Osteoblast (primary cell): ENCODE measurements at regions not wholly inside any gene's neighbourhood (a gene's known extent, or its start where the extent isn't known, plus 50 kb on each side); places are given as distances from the start of the nearest gene placed in this dataset.

Experiments
- DNase-seq: peaks from one replicate; pipeline ENCODE4 v3.0.0; 2011; ENCODE audit warnings: low spot score, mixed read lengths; ENCODE audit not compliant: insufficient read length; ENCODE audit errors: missing footprints
- H2AFZ ChIP-seq: 2 replicates; pipeline ENCODE4 v1.6.0; 2011; ENCODE audit warnings: mild to moderate bottlenecking, low read length
- H3K27ac ChIP-seq: 2 replicates; pipeline ENCODE4 v1.5.1; 2011; ENCODE audit warnings: mild to moderate bottlenecking, low read depth, low read length, moderate library complexity
- H3K27me3 ChIP-seq: 2 replicates; pipeline ENCODE4 v1.6.0; 2012; ENCODE audit warnings: mild to moderate bottlenecking, control low read depth, inconsistent platforms, low read length, moderate library complexity; ENCODE audit not compliant: insufficient read depth
- H3K36me3 ChIP-seq: 2 replicates; pipeline ENCODE4 v1.5.1; 2011; ENCODE audit warnings: mild to moderate bottlenecking, low read length, control low read depth, moderate library complexity; ENCODE audit not compliant: insufficient read depth
- H3K4me1 ChIP-seq: 2 replicates; pipeline ENCODE4 v1.5.1; 2011; ENCODE audit warnings: mild to moderate bottlenecking, low read length, control low read depth, moderate library complexity; ENCODE audit not compliant: insufficient read depth
- H3K4me2 ChIP-seq: 2 replicates; pipeline ENCODE4 v1.6.0; 2011; ENCODE audit warnings: mild to moderate bottlenecking, low read length; ENCODE audit not compliant: insufficient read depth
- H3K4me3 ChIP-seq: fragments of 200-600 bp; sonication (generic); 3 replicates; pipeline ENCODE4 v1.5.1; 2012; ENCODE audit warnings: mild to moderate bottlenecking, low read length, inconsistent platforms; ENCODE audit not compliant: insufficient read depth
- H3K79me2 ChIP-seq: 2 replicates; pipeline ENCODE4 v1.6.0; 2012; ENCODE audit warnings: mild to moderate bottlenecking, low read length, control low read depth, inconsistent platforms; ENCODE audit not compliant: insufficient read depth
- H3K9me3 ChIP-seq: 2 replicates; pipeline ENCODE4 v1.5.1; 2011; ENCODE audit warnings: low read depth, low read length, control low read depth
- H4K20me1 ChIP-seq: 2 replicates; pipeline ENCODE4 v1.6.0; 2012; ENCODE audit warnings: mild to moderate bottlenecking, low read length, control low read depth; ENCODE audit not compliant: insufficient read depth
- CTCF ChIP-seq: IDR thresholded peaks from 2 replicates; pipeline ENCODE4 v1.5.1; 2011; ENCODE audit warnings: mild to moderate bottlenecking, low read depth, low read length, moderate library complexity; ENCODE audit errors: extremely low read depth

- Histone ChIP-seq H3K4me2 (no peak overlapping the region), H3K36me3 (no peaks in the 10 kb centered on the region), H3K27ac (no peak overlapping the region), H3K27me3 (peaks cover 9% of the 10 kb centered on the region), H3K9me3 (no peaks in the 10 kb centered on the region), H4K20me1 (no peaks in the 10 kb centered on the region), H2AFZ (peak overlapping the region; percentile 81), H3K4me1 (no peaks in the 10 kb centered on the region), H3K79me2 (no peaks in the 10 kb centered on the region), H3K4me3 (peak overlapping the region; percentile 40)
- TF ChIP-seq CTCF: peak; percentile 37
- DNase-seq: no peak
These were observed 82.4 kb upstream of the SELENOP start for GRCh38 chr5:42894057-42894456.

GRCh38 chr5:42889311-42889933 lies 77.7 kb upstream of the SELENOP start:
- H2AFZ ChIP-seq: no peak overlapping the region
- no peaks in the 10 kb centered on the region for H3K36me3 ChIP-seq
- no peak overlapping the region for H3K4me2 ChIP-seq
- H3K27ac ChIP-seq: no peak overlapping the region
- H3K4me1 ChIP-seq: no peaks in the 10 kb centered on the region
- DNase-seq: no peak
- H3K79me2 ChIP-seq: no peaks in the 10 kb centered on the region
- peak; percentile 92 for TF ChIP-seq CTCF
- no peaks in the 10 kb centered on the region for H4K20me1 ChIP-seq
- no peaks in the 10 kb centered on the region for H3K9me3 ChIP-seq
- no peak overlapping the region for H3K4me3 ChIP-seq
- H3K27me3 ChIP-seq: peaks cover 5% of the 10 kb centered on the region

- H3K79me2 ChIP-seq: no peaks in the 10 kb centered on the region
- H3K9me3 ChIP-seq: no peaks in the 10 kb centered on the region
- no peak overlapping the region for H3K4me2 ChIP-seq
- H3K36me3 ChIP-seq: no peaks in the 10 kb centered on the region
- no peak for TF ChIP-seq CTCF
- peaks cover 5% of the 10 kb centered on the region for H3K27me3 ChIP-seq
- no peaks in the 10 kb centered on the region for H3K4me1 ChIP-seq
- H3K27ac ChIP-seq: no peak overlapping the region
- H3K4me3 ChIP-seq: no peak overlapping the region
- no peak for DNase-seq
- H4K20me1 ChIP-seq: no peaks in the 10 kb centered on the region
- no peak overlapping the region for H2AFZ ChIP-seq
These were observed 77.1 kb upstream of the SELENOP start for GRCh38 chr5:42888771-42889170.

- Histone ChIP-seq H3K79me2 (no peaks in the 10 kb centered on the region), H3K4me1 (no peaks in the 10 kb centered on the region), H2AFZ (no peak overlapping the region), H3K9me3 (no peaks in the 10 kb centered on the region), H3K36me3 (no peaks in the 10 kb centered on the region), H3K27me3 (peaks cover 5% of the 10 kb centered on the region), H4K20me1 (no peaks in the 10 kb centered on the region), H3K4me2 (no peak overlapping the region), H3K4me3 (no peak overlapping the region), H3K27ac (no peak overlapping the region)
- TF ChIP-seq CTCF: no peak
- no peak for DNase-seq
These were observed 75.9 kb upstream of the SELENOP start for GRCh38 chr5:42887575-42887974.
